Glutamatergic neuron (in vitro differentiated cells): ENCODE measurements at regions not wholly inside any gene's neighbourhood (a gene's known extent, or its start where the extent isn't known, plus 50 kb on each side); places are given as distances from the start of the nearest gene placed in this dataset.

Experiments used
- DNase-seq: peaks from one replicate; pipeline ENCODE4 v3.0.0; 2022
- H3K27ac Mint-ChIP-seq: one replicate; pipeline ENCODE4 v1.8.0; 2020; ENCODE audit warnings: mild to moderate bottlenecking, mixed read lengths, inconsistent platforms; ENCODE audit not compliant: unreplicated experiment
- H3K27me3 Mint-ChIP-seq: one replicate; pipeline ENCODE4 v1.8.0; 2020; ENCODE audit warnings: mild to moderate bottlenecking, moderate library complexity, mixed read lengths, inconsistent platforms; ENCODE audit not compliant: unreplicated experiment
- H3K36me3 Mint-ChIP-seq: one replicate; pipeline ENCODE4 v1.8.0; 2020; ENCODE audit warnings: mild to moderate bottlenecking, mixed read lengths, inconsistent platforms; ENCODE audit not compliant: unreplicated experiment
- H3K4me1 Mint-ChIP-seq: one replicate; pipeline ENCODE4 v1.8.0; 2020; ENCODE audit warnings: mild to moderate bottlenecking, low read depth, mixed read lengths, inconsistent platforms; ENCODE audit not compliant: unreplicated experiment
- H3K4me3 Mint-ChIP-seq: one replicate; pipeline ENCODE4 v1.8.0; 2020; ENCODE audit warnings: mild to moderate bottlenecking, mixed read lengths, inconsistent platforms; ENCODE audit not compliant: unreplicated experiment
- H3K9me3 Mint-ChIP-seq: one replicate; pipeline ENCODE4 v1.8.0; 2020; ENCODE audit warnings: mild to moderate bottlenecking, moderate library complexity, mixed read lengths, inconsistent platforms; ENCODE audit not compliant: unreplicated experiment
- TF ChIP-seq, protein P1 (sequence below): fragments of 200-600 bp; sonication (generic); IDR thresholded peaks from one replicate; pipeline ENCODE4 v1.5.0; 2021; ENCODE audit not compliant: partially characterized antibody, unreplicated experiment

DNA sequence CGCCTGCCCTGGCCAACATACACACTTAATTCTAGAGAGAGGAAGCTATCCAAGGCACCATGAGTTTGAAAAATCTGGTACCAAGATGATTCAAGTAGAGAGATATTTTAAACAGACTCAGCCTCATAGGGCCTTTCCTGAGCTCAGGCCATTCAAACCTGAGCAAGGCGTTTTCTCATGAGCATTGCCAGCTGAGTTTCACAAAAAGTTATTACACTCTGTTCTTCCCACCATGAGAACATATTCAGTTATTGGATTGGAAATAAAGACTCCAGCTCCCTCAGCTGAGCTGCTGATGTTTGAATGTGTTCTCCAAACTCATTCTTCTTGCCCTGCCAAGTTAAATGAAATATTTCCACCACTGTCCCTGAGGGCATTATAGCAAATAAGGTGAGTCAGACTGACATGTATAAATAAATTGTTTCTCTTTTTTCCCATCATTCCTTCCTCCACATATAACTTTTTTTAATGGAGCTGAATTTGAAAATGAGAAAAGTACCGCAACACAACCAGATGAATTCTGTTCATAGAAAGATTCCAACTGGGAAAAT is 429.6 kb downstream of the RAB28 start:
- no peak for DNase-seq
- Mint-ChIP-seq H3K4me3 (no peak overlapping the region), H3K36me3 (no peaks in the 10 kb centered on the region), H3K27ac (no peak overlapping the region), H3K27me3 (no peaks in the 10 kb centered on the region), H3K9me3 (no peaks in the 10 kb centered on the region), H3K4me1 (no peaks in the 10 kb centered on the region)
- TF ChIP-seq, protein P1, sequence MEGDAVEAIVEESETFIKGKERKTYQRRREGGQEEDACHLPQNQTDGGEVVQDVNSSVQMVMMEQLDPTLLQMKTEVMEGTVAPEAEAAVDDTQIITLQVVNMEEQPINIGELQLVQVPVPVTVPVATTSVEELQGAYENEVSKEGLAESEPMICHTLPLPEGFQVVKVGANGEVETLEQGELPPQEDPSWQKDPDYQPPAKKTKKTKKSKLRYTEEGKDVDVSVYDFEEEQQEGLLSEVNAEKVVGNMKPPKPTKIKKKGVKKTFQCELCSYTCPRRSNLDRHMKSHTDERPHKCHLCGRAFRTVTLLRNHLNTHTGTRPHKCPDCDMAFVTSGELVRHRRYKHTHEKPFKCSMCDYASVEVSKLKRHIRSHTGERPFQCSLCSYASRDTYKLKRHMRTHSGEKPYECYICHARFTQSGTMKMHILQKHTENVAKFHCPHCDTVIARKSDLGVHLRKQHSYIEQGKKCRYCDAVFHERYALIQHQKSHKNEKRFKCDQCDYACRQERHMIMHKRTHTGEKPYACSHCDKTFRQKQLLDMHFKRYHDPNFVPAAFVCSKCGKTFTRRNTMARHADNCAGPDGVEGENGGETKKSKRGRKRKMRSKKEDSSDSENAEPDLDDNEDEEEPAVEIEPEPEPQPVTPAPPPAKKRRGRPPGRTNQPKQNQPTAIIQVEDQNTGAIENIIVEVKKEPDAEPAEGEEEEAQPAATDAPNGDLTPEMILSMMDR = no peak

DNA sequence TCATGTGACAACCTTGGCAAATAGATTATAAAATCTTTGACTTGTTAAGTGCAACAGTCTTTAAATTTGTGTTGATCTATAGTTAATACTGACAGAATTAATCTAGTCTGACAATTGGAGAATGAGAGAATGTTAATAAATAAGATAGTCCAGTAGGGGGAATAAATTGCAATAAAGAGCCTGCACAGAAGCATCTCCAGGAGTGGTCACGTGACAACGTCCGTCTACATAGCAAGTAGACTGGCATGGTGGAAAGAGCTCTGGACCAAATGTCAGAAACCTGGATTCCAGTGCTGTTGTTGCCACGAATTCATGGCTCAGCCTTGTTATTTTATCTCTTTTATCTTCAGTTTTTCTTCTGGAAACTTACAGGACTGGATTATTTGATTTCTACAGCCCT is 436.5 kb downstream of the RAB28 start:
- H3K4me1 Mint-ChIP-seq = no peaks in the 10 kb centered on the region
- no peaks in the 10 kb centered on the region for H3K9me3 Mint-ChIP-seq
- no peak for DNase-seq
- no peak overlapping the region for H3K4me3 Mint-ChIP-seq
- H3K36me3 Mint-ChIP-seq = no peaks in the 10 kb centered on the region
- H3K27me3 Mint-ChIP-seq = no peaks in the 10 kb centered on the region
- H3K27ac Mint-ChIP-seq = no peak overlapping the region
- TF ChIP-seq, protein P1 = no peak

DNA sequence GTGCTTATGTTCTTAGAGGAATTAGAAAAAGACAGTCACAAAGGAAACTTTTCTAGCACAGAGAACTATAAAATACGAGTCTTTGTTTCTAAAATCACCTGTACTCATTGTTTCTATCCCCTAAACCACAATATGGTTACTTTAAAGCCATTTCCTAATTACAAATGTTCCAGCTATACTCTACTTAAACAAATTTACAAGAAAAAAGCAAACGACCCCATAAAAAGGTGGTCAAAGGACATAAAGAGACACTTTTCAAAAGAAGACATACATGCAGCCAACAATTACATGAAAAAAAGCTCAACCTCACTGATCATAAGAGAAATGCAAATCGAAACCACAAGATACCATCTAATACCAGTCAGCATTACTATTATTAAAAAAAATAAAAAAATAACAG is 447.3 kb downstream of the RAB28 start:
- no peaks in the 10 kb centered on the region for H3K36me3 Mint-ChIP-seq
- H3K4me3 Mint-ChIP-seq = no peak overlapping the region
- TF ChIP-seq, protein P1 = no peak
- DNase-seq = no peak
- no peaks in the 10 kb centered on the region for H3K9me3 Mint-ChIP-seq
- H3K27me3 Mint-ChIP-seq = peaks cover 2% of the 10 kb centered on the region
- H3K27ac Mint-ChIP-seq = no peak overlapping the region
- H3K4me1 Mint-ChIP-seq = no peaks in the 10 kb centered on the region

DNA sequence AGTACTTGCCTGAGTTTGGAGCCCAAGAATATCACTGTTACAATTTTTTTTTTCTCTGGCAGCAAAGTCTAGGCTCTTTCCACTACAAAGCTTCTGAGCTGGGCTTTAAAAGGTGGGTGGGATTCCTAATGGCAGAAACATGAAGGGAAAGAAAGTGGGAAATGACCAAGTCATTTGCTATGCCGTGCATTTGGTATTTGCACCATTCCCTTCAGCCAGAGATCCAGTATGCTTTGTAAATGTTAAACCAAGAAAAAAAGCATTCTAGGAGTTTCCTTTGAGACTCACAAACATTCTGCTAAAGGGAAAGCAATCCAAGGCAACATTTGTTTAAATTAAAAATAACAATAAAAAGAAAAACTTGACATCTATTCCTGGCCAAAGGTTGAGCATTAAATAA is 451.2 kb downstream of the RAB28 start:
- no peaks in the 10 kb centered on the region for H3K9me3 Mint-ChIP-seq
- H3K27me3 Mint-ChIP-seq = peaks cover 2% of the 10 kb centered on the region
- no peaks in the 10 kb centered on the region for H3K4me1 Mint-ChIP-seq
- H3K4me3 Mint-ChIP-seq = no peak overlapping the region
- TF ChIP-seq, protein P1 = no peak
- H3K36me3 Mint-ChIP-seq = no peaks in the 10 kb centered on the region
- no peak for DNase-seq
- H3K27ac Mint-ChIP-seq = no peak overlapping the region

DNA sequence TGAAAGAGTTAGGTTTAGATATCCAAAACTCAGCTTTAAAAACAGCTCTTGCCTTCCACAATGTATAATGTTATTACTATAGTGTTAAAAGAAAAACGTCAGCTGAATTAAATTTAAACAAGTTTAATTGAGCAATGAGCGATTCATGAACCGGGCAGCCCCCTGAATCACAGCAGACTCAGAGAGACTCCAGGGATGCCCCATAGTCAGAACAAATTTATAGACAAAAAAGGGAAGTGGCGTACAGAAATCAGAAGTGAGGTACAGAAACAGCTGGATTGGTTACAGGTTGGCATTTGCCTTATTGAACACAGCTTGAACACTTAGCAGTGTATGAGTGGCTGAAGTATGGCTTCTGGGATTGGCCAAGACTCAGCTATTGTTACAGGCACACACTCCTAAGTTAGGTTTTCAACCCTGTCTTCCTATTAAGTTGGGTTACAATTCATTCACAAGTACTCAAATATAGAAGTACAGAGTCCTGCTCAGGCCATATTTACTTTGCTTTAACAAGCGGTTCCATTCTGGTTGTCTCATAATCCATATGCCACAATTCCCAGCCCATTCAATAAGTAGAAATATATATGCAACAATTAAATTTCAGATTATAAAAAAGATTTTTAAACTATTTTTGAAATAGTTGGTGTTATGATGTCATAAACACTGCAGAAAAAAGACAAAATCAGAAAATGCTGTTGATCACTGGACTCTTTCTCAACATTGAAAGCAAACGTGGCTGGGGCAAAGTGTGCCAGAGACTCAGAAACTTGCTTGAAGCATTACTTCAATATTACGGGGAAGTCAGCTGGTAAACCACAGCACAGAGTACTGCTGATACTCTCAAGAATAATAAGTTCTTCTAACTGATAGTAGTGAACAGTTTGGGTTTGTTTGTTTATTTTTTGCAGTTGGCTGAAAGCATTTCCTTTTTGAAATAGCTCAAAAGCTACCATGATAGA is 459.7 kb downstream of the RAB28 start:
- Mint-ChIP-seq H3K27me3 (no peaks in the 10 kb centered on the region), H3K4me3 (no peak overlapping the region), H3K9me3 (no peaks in the 10 kb centered on the region), H3K36me3 (no peaks in the 10 kb centered on the region), H3K4me1 (no peaks in the 10 kb centered on the region), H3K27ac (no peak overlapping the region)
- TF ChIP-seq, protein P1 = no peak
- no peak for DNase-seq
